GOT3 (cell line): ENCODE measurements at regions not wholly inside any gene's neighbourhood (a gene's known extent, or its start where the extent isn't known, plus 50 kb on each side); places are given as distances from the start of the nearest gene placed in this dataset.

Source experiments
- DNase-seq: peaks from one replicate; lab custom pipeline; 2025; ENCODE audit warnings: mixed read lengths; lab: John Stamatoyannopoulos, UW

DNA sequence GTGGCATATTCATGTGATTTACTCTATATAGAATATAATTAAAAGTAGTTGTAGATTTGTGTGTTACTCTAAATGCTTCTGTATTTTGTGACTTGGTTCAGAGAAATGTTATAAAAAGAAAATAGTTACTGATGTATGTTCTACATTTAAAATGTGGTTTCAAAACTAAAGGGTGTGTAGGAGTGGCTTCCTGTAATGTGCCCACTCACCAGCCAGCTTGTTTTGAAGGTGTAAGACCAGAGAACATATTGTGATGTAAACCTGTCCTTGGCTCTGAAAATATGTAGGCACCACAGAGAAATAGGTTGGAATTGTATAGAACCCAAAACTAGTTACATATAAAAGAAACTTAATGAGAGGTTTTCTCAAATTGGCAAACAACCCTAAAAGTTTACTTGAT lies 51.2 kb upstream of the ARRDC3 start:
- no peak for DNase-seq

DNA sequence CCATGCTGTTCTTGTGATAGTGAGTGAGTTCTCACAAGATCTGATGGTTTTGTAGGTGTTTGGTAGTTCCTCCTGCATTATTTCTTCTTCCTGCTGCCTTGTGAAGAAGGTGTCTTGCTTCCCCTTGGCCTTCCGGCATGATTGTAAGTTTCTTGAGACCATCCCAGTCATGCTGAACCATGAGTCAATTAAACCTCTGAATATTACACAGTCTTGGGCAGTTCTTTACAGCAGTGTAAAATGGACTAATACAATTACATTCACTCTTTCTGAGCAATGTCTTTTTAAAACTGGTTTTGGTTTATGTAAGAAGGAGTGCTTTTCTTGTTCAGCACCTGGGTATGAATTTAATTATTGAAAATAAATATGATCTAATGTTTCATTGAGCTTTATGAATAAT lies 50.7 kb upstream of the ARRDC3 start:
- DNase-seq: no peak
